HEK293 (cell line): ENCODE measurements at regions not wholly inside any gene's neighbourhood (a gene's known extent, or its start where the extent isn't known, plus 50 kb on each side); places are given as distances from the start of the nearest gene placed in this dataset.

Source experiments
- CTCF ChIA-PET: fragments of 350-600 bp; formaldehyde crosslinking; extraction: SDS; loops from one replicate; lab custom pipeline; 2021; ENCODE audit warnings: antibody characterized with exemption; lab: Yijun Ruan, JAX
- POLR2A ChIA-PET: fragments of 300-600 bp; formaldehyde crosslinking; extraction: SDS; loops from one replicate; lab custom pipeline; 2020; ENCODE audit warnings: antibody characterized with exemption, inconsistent platforms; lab: Yijun Ruan, JAX
- H3K27ac ChIP-seq: fragments of 200-500 bp; sonication (Bioruptor generic); 2 replicates; pipeline ENCODE4 v1.5.1; 2014; ENCODE audit warnings: low read depth, low read length, control low read depth, inconsistent platforms; ENCODE audit errors: extremely low read depth
- H3K36me3 ChIP-seq, 2 experiments: fragments of 200-500 bp in 1 of 2; sonication (Bioruptor generic) in 1 of 2; 1 replicate in 1 of 2; 2 replicates in 1 of 2; pipeline ENCODE4 v1.5.1; 2014 to 2017; ENCODE audit warnings: inconsistent platforms in 2 of 2, low read length in 2 of 2; ENCODE audit not compliant: control insufficient read depth in 2 of 2, insufficient read depth in 1 of 2
- H3K4me1 ChIP-seq: fragments of 200-500 bp; sonication (Bioruptor generic); 2 replicates; pipeline ENCODE4 v1.5.1; 2014; ENCODE audit warnings: mild to moderate bottlenecking, low read length, inconsistent platforms; ENCODE audit not compliant: control insufficient read depth, insufficient read depth
- H3K4me3 ChIP-seq: 2 replicates; pipeline ENCODE4 v1.5.1; 2011; ENCODE audit warnings: low read depth, mild to moderate bottlenecking, control low read depth, low read length, moderate library complexity
- H3K9me3 ChIP-seq: fragments of 200-500 bp; sonication (Bioruptor generic); 2 replicates; pipeline ENCODE4 v1.5.1; 2014; ENCODE audit warnings: low read depth, low read length, inconsistent platforms; ENCODE audit not compliant: control insufficient read depth, insufficient read depth
- CTCF ChIP-seq: fragments of 450-650 bp; formaldehyde crosslinking; IDR thresholded peaks from 2 replicates; pipeline ENCODE4 v1.5.1; 2016; ENCODE audit warnings: missing biosample characterization, missing genetic modification characterization
- PRDM2 ChIP-seq: fragments of 450-650 bp; formaldehyde crosslinking; IDR thresholded peaks from 2 replicates; pipeline ENCODE4 v1.5.1; 2016; ENCODE audit warnings: missing biosample characterization, missing genetic modification characterization, borderline replicate concordance
- REPIN1 ChIP-seq: fragments of 450-650 bp; formaldehyde crosslinking; IDR thresholded peaks from 2 replicates; pipeline ENCODE4 v1.5.1; 2017; ENCODE audit warnings: missing biosample characterization, missing genetic modification characterization, low read depth
- TCF7L2 ChIP-seq: IDR thresholded peaks from 2 replicates; pipeline ENCODE4 v1.6.1; 2011; ENCODE audit warnings: low read depth, mild to moderate bottlenecking, inconsistent platforms, low read length, moderate library complexity, borderline replicate concordance
- ZBTB48 ChIP-seq: fragments of 450-650 bp; formaldehyde crosslinking; IDR thresholded peaks from 2 replicates; pipeline ENCODE4 v1.5.1; 2016; ENCODE audit warnings: missing biosample characterization, missing genetic modification characterization
- ZNF132 ChIP-seq: fragments of 450-650 bp; formaldehyde crosslinking; IDR thresholded peaks from 2 replicates; pipeline ENCODE4 v1.5.1; 2017; ENCODE audit warnings: missing biosample characterization, missing genetic modification characterization, borderline replicate concordance
- ZNF138 ChIP-seq: fragments of 450-650 bp; formaldehyde crosslinking; IDR thresholded peaks from 2 replicates; pipeline ENCODE4 v1.5.1; 2016; ENCODE audit warnings: missing biosample characterization, missing genetic modification characterization, borderline replicate concordance
- ZNF223 ChIP-seq: fragments of 450-650 bp; formaldehyde crosslinking; IDR thresholded peaks from 2 replicates; pipeline ENCODE4 v1.5.1; 2016; ENCODE audit warnings: missing biosample characterization, missing genetic modification characterization
- ZNF266 ChIP-seq: fragments of 450-650 bp; formaldehyde crosslinking; IDR thresholded peaks from 2 replicates; pipeline ENCODE4 v1.5.1; 2016; ENCODE audit warnings: missing biosample characterization, missing genetic modification characterization, low read depth
- ZNF274 ChIP-seq, 2 experiments: fragments of 200-500 bp in 1 of 2; fragments of 450-650 bp in 1 of 2; sonication (Bioruptor generic) in 1 of 2; formaldehyde crosslinking in 1 of 2; IDR thresholded peaks; 2 replicates each; pipeline versions ENCODE4 v1.5.1 to v1.6.1; 2014 to 2016; ENCODE audit warnings: borderline replicate concordance in 1 of 2, inconsistent platforms in 1 of 2, low read length in 1 of 2, missing biosample characterization in 1 of 2, missing genetic modification characterization in 1 of 2
- ZNF280D ChIP-seq: fragments of 450-650 bp; formaldehyde crosslinking; IDR thresholded peaks from 2 replicates; pipeline ENCODE4 v1.5.1; 2016; ENCODE audit warnings: missing biosample characterization, missing genetic modification characterization
- ZNF341 ChIP-seq: fragments of 450-650 bp; formaldehyde crosslinking; IDR thresholded peaks from 2 replicates; pipeline ENCODE4; 2016; ENCODE audit warnings: low read depth, missing biosample characterization, missing genetic modification characterization
- ZNF514 ChIP-seq: fragments of 450-650 bp; formaldehyde crosslinking; IDR thresholded peaks from 2 replicates; pipeline ENCODE4 v1.5.1; 2016; ENCODE audit warnings: missing biosample characterization, missing genetic modification characterization
- ZNF548 ChIP-seq: fragments of 450-650 bp; formaldehyde crosslinking; IDR thresholded peaks from 2 replicates; pipeline ENCODE4 v1.5.1; 2016; ENCODE audit warnings: missing biosample characterization, missing genetic modification characterization
- ZNF660 ChIP-seq: fragments of 450-650 bp; IDR thresholded peaks from 2 replicates; pipeline ENCODE4 v1.5.1; 2018; ENCODE audit warnings: missing biosample characterization, mild to moderate bottlenecking, missing genetic modification characterization
- ZNF670 ChIP-seq: fragments of 450-650 bp; formaldehyde crosslinking; IDR thresholded peaks from 2 replicates; pipeline ENCODE4 v1.5.1; 2016; ENCODE audit warnings: missing biosample characterization, missing genetic modification characterization, low read depth
- ZNF707 ChIP-seq: fragments of 450-650 bp; formaldehyde crosslinking; IDR thresholded peaks from 2 replicates; pipeline ENCODE4 v1.5.1; 2016; ENCODE audit warnings: missing biosample characterization, missing genetic modification characterization
- ZNF830 ChIP-seq: fragments of 450-650 bp; IDR thresholded peaks from 2 replicates; pipeline ENCODE4 v1.5.0; 2018; ENCODE audit warnings: missing biosample characterization, missing genetic modification characterization, low read depth, mild to moderate bottlenecking, moderate library complexity

- TF ChIP-seq ZNF707, result no peak
- TF ChIP-seq ZNF341 (tag by site-specific recombination), result no peak
- Histone ChIP-seq H3K9me3 (no peaks in the 10 kb centered on the region), H3K4me3 (no peak overlapping the region), H3K36me3 (no peaks in the 10 kb centered on the region), H3K27ac (no peak overlapping the region), H3K4me1 (no peaks in the 10 kb centered on the region)
- ChIA-PET POLR2A (no interaction called here), CTCF (interaction anchor here (0.6 kb wide), 1 partner anchor 203 kb away, joined by 3 read pairs; no protein-coding TSS in a partner anchor)
Measured at GRCh38 chr4:127097061-127097460, 535.7 kb upstream of the INTU start.

- H3K9me3 ChIP-seq, result no peaks in the 10 kb centered on the region
- H3K27ac ChIP-seq, result no peak overlapping the region
- no peak overlapping the region for H3K4me3 ChIP-seq
- no peak for TF ChIP-seq REPIN1 (tag by site-specific recombination)
- no peak for TF ChIP-seq ZNF548 (tag by site-specific recombination)
- TF ChIP-seq ZNF274 (IDR thresholded peaks at IDR 0.05; ENCODE audit: low read length), result no peak
- no peak for TF ChIP-seq ZNF274 (tag by site-specific recombination; IDR thresholded peaks at IDR 0.05; ENCODE audit: borderline replicate concordance)
- POLR2A ChIA-PET, result no interaction called here
- H3K4me1 ChIP-seq, result no peaks in the 10 kb centered on the region
- CTCF ChIA-PET, result interaction anchor here (0.6 to 0.7 kb wide), 3 partner anchors 47 to 392 kb away, joined by 3 to 4 read pairs (median 3); no protein-coding TSS in a partner anchor
- no peaks in the 10 kb centered on the region for H3K36me3 ChIP-seq
Measured at GRCh38 chr4:127102361-127102760, 530.4 kb upstream of the INTU start.

GRCh38 chr4:127103681-127104115 is 529.1 kb upstream of the INTU start:
- H3K4me3 ChIP-seq, result no peak overlapping the region
- CTCF ChIA-PET, result interaction anchor here (0.7 kb wide), 1 partner anchor 297 kb away, joined by 4 read pairs; no protein-coding TSS in a partner anchor
- TF ChIP-seq ZNF138 (tag by site-specific recombination), result no peak
- no peak for TF ChIP-seq ZBTB48 (tag by site-specific recombination)
- no peak for TF ChIP-seq ZNF280D (tag by site-specific recombination)
- TF ChIP-seq ZNF660 (tag by site-specific recombination), result no peak
- TF ChIP-seq CTCF (tag by site-specific recombination), result no peak
- TF ChIP-seq ZNF266 (tag by site-specific recombination), result no peak
- no peak for TF ChIP-seq PRDM2 (tag by site-specific recombination)
- TF ChIP-seq ZNF830, result no peak
- no peak for TF ChIP-seq ZNF132 (tag by site-specific recombination)
- no peak for TF ChIP-seq ZNF514 (tag by site-specific recombination)
- TF ChIP-seq ZNF223 (tag by site-specific recombination), result no peak
- TF ChIP-seq TCF7L2, result no peak
- no peak for TF ChIP-seq ZNF670
- no peaks in the 10 kb centered on the region for H3K9me3 ChIP-seq
- no peak overlapping the region for H3K27ac ChIP-seq
- H3K36me3 ChIP-seq, result no peaks in the 10 kb centered on the region
- POLR2A ChIA-PET, result no interaction called here
- no peaks in the 10 kb centered on the region for H3K4me1 ChIP-seq
